ENCODE measurements at regions not wholly inside any gene's neighbourhood (a gene's known extent, or its start where the extent isn't known, plus 50 kb on each side); places are given as distances from the start of the nearest gene placed in this dataset.

DNA sequence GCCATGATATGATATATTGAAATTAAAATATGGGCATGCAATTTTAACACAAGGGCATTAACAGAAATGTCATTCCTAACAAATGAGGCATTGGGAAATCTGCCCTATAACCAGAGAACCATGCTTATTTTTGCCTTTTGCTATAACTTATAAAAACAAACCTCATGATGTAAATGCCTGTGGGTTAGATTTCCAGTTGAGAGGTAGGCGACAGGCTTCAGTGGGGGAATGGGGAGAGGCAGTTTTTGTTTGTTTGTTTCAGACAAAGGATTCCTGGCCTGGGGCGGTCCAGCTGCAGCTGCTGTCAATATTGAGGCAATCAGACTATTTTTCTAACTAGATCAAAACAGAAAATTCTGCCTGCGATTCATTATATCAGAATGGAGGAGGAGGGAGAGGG, 490.4 kb upstream of the CFAP20DC start:
- no peak for DNase-seq

DNA sequence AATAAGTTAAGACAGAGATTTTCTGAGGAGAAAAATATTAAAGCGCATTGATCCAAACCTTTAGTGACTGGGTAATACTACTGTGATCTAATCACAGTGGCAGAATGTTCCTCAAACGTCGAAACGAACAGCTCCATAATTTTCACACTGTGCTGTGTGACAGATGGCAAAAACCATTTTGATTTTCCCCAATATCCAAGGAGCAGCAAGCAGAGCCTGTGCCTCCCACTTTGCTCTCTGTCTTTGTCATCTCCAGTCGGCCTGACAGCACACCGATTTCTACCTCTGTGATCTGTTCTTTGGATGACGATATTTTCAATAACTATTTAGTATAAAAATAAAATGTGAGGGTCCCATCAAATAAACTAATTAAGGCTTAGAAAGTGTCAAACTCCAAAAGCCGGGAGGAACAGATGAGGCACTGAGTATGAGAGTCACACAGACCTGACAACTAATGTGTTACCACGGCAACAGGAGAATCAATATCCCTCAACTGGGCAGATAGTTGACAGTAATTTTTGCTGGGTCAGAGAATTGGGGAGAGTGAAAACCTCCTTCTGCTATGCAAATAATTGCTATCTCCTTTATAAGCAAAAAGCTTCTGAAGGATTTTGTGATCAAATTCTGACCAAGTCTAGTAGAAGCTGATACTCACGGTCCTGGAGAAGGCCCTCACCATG, 489.1 kb upstream of the CFAP20DC start:
- DNase-seq: no peak

GRCh38 chr3:59535791-59536221, 486.0 kb upstream of the CFAP20DC start:
- no peak for DNase-seq

DNA sequence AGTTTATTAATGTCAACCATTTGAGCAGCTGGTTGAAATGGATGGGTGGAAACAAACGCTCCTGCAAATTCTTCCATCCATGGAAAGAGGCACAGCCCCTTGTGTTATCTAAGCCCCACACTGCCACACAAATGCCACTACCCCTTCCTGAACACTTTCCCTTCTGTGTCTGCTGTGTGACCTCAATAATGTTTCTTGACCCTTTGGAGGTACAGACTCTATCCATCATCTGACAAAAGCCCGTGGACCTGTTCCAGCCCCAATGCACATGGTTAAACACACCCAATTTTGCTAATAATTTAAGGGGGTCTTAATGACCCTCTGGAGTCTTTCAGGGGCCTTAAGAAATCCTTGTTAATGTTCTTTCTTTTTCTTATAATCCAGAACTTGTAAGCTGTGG, 482.2 kb upstream of the CFAP20DC start:
- DNase-seq: no peak

GRCh38 chr3:59531066-59531745, 481.4 kb upstream of the CFAP20DC start:
- no peak for DNase-seq

GRCh38 chr3:59528251-59528650, 478.4 kb upstream of the CFAP20DC start:
- no peak for DNase-seq

DNA sequence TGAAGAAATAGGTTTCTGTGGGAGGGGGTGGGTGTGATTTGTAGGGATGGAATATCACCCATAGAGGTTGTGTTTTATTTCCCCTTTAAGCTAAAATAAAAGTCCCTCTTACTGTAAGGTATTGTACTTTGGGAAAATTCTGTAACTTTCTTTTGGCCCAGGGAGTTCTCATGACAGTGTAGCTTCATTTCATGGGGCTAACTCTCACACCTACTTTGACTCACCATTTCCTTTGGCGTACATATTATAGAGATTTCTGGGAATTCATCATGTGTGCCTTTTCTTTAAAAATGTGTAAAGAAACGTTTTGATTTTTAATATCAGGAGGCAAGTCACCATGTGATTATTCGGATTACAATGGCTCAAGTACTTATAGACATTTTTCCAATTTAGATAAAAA, 477.7 kb upstream of the CFAP20DC start:
- DNase-seq: no peak

DNA sequence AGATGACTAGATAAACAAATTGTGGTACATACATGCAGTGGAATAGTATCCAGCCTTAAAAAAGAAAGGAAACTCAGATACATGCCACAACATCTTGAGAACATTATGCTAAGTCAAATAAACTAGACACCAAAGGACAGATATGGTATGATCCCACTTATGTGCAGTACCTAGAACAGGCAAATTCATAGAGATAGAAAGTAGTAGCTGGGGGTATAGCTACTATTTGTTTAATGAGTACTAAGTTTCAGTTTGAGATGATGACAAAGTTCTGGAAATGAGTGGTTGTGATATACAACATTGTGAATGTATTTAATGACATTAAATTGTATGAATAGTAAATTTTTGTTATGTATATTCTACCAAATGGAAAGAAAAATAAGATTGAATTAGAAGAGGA, 477.2 kb upstream of the CFAP20DC start:
- no peak for DNase-seq

DNA sequence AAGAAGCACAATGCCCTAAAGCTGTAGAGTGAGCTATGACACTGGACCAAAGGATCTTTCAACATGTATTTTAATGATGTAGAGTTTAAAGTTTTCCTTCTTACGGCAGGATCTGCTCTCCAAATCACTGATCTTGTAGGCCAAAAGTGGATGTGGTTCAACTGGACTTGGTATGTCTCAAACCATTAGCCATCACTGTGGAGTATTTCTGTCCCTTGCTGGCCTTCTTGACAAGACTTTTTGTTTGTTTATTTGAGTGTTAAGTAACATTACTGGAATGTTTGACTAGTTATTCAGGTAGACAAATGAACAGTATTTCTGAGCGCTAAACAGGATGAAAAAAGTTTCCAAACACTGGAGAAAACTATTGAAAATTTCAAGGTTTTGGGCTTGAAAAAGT, 472.7 kb upstream of the CFAP20DC start:
- no peak for DNase-seq

DNA sequence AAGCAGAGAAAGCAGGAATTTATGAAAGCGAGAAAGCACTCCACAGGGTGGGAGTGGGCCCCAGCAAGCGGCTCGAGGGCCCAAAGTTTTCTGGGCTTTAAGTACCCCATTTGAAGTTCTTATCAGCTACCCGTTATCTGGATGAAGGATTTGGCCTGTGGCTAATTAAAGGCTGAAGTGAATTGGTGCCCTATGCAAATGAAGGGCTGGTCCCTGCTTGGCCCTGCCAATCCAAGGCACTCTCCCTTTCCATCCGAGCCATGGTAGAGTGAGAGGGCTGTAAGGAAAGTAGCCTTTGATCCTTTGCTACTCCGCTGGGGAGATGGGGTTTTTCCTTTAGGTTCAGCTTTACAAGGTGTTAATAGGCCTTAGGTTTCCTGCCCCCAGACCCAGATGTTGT, 469.3 kb upstream of the CFAP20DC start:
- no peak for DNase-seq

GRCh38 chr3:59518283-59519055, 468.6 kb upstream of the CFAP20DC start:
- no peak for DNase-seq

DNA sequence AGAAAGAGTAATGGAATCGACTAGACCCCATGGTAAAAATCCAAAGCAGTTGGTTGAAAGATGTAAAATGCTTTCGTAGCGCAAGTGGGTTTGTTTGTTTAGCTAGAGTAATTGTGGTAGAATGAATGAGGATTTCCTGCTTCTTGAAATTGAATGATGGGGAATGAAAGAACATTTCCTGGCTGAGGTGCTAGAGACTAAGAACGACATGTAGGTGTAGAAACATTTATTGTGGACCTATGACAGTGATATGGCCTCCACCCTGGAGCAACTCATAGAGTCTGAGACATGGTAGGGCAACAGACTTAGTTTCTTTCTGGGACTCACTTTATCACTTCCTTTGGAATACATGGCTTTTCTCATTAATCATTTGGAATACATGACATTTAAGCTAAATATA, 467.6 kb upstream of the CFAP20DC start:
- DNase-seq: no peak

GRCh38 chr3:59515966-59516365, 466.1 kb upstream of the CFAP20DC start:
- DNase-seq: no peak

DNA sequence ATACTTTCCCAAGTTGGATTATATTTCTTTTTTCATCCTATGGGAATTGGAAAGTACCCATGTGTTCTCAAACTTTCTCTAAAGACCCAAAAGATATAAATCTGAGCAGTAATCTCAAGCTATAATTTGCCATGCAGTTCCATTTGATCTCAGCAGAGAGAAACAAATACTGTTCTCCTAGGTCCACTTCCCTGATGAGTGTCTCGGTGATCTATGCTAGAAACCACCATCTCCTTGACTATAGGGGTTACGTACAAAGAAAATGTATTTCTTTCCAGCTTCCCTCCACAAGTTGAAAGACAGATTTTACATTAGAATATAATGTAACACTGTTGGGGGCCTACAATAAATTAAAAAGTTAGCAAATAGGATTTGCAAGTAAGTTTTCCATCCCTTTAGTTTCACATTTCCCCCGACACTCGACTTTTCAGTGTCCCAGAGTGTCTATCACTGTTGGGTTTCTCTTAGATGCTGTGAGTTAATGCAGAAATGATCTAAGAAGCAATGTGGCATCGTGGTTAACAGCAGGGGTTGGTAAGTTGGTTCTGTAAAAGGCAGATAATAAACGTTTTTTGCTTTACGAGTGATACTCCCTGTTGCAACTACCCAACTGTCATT, 465.1 kb upstream of the CFAP20DC start:
- no peak for DNase-seq

DNA sequence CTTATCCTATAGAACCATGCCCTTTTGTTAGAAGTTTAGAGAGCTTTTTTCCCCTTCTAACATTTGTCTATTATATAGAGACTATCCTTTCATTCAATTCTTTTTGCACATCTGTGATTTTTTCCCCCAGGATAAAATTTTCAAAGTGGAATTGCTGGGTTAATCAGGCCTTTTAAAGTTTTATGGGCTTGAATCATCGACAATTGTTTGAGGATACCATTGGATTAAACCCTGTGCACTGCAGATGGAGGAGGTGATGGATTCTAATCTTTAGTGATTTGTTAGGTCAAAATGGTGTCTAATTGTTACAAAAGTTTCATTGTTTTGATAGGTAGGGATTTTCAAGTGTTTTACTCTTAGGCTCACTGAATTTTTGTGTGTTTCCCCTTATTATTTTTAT, 463.7 kb upstream of the CFAP20DC start:
- no peak for DNase-seq

DNA sequence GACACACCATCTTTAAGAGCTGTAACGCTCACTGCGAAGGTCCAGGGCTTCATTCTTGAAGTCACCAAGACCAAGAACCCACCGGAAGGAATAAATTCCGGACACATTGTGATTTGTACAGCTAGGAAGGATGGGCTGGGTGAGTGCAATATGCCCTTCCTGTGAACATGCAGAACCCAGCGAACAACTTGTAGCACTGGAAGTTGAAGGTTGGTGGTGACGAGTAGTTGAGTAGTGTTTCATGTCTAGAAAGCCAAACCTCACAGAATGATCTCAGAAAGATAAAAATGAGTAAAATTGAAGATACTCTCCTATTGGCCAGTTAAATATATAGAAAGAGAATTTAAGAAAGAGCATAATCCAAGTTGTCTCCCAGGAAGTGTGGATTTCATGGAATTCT, 462.2 kb upstream of the CFAP20DC start:
- no peak for DNase-seq

GRCh38 chr3:59510576-59510975, 460.8 kb upstream of the CFAP20DC start:
- DNase-seq: no peak

GRCh38 chr3:59508273-59508672, 458.4 kb upstream of the CFAP20DC start:
- DNase-seq: no peak

DNA sequence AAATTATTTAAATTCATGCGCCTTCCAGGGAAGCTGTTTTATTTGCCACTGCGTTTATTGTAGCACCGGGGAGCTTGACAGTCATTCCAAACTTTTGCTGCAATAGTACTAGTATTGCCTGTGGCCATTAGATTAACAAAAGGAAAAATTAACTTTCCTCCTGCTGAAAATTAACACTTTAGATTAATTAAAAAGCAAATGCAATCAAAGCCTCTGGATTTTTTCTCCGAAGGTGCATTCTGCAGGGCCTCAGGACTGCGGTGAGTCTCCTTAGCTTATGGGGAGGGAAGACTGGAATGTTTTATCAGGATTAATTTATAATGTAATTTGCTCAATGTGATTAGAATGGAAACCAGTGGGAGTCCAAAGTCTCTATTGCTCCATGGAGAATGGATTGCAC, 456.4 kb upstream of the CFAP20DC start:
- DNase-seq: no peak

DNA sequence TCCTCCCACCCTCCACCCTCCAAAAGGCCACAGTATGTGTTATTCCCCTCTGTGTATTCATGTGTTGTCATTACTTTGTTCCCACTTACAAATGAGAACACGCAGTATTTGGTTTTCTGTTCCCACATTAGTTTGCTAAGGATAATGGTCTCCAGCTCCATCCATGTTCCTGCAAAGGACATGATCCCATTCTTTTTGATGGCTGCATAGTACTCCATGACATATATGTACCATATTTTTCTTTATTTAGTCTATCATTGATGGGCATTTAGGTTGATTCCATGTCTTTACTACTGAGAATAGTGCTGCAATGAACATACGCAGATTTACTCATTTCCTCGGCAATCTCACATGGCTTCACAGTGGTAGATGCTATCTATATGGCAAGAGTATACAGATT, 453.6 kb upstream of the CFAP20DC start:
- no peak for DNase-seq

DNA sequence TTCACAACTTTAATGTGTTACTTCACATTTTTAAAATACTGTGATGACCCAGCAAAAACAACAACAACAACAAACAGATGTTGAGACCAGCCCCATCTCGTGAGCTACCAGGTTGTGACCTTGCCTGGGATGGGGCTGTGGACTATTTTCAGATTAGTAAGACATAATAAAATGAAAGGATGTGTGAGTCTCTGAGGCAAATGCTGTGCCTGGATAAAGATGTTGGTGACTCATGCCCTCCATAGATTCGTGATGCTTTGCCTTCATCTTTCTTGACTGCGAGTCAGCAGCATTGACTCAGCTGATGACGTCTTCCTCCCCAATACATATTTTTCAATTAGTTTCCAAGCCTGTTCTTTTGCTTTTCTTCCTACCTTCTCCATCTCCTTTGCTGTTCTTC, 453.0 kb upstream of the CFAP20DC start:
- DNase-seq: no peak

DNA sequence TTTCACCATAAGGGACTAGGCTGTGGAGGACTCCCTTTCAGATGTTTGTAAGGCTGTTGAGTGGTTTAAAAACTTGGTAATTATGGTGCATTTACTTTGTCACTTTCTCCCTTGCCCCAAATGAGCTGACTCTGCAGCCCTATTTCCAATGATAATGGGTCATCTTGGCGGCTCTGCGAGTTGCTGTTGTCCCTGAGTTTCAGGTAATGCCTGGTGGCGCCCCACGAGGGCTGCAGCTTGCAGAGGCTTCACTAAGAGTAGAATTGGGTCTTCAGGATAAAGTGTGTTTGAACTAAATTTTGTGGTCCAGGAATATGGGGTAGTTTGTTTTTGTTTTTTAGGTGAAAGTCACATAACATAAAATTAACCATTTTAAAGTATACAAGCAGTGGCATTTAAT, 450.1 kb upstream of the CFAP20DC start:
- no peak for DNase-seq

- DNase-seq: no peak
These were observed 449.2 kb upstream of the CFAP20DC start for GRCh38 chr3:59499000-59499399.

GRCh38 chr3:59496250-59496649, 446.4 kb upstream of the CFAP20DC start:
- DNase-seq: no peak

Measured in NCI-H510A (cell line).